ENCODE measurements at regions not wholly inside any gene's neighbourhood (a gene's known extent, or its start where the extent isn't known, plus 50 kb on each side); places are given as distances from the start of the nearest gene placed in this dataset.

DNA sequence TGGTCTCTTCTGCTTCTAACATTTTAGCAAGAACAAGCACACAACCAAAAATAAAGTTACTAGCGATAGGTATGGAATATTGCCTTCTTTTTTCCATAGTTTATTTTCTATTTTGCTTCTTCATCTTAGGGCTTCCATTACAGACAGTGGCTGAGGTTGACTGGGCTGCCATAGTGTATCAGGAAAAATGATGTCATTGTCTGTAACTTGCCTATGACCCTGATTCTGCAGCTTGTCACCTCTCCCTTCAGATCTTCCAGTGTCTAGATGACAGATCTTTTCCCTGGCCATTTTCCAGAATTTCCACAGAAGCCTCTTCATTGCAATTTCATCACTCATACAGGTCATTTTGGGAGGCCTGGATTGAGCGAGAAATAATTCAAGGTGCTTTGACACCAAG is 308.5 kb downstream of the EPHA4 start:
- no peak for DNase-seq (ENCODE audit: extremely low read depth, low read depth)

- DNase-seq (ENCODE audit: extremely low read depth, low read depth): no peak
Observed at GRCh38 chr2:221264318-221264717, 307.8 kb downstream of the EPHA4 start.

GRCh38 chr2:221267773-221268425 is 304.2 kb downstream of the EPHA4 start:
- no peak for DNase-seq (ENCODE audit: extremely low read depth, low read depth)

DNA sequence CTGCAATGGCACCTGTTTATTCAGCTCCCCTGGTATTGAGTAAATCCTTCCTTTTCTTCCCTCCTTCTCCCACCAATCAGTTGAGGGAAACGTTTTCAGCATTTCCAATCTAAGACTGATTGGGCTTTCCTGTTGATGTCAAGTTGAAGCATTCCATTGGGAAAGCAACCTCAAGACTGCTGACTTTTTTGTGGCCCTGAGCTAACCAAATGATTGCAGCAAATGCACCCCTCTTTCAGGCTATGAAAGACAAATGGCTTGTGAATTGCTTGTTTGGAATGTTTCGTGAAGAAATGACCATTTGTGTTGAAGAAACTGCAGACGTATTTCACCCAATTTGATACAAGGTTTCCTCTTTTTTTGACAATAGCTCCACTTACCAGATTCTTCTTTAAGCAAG is 303.5 kb downstream of the EPHA4 start:
- DNase-seq (ENCODE audit: extremely low read depth, low read depth): no peak

DNA sequence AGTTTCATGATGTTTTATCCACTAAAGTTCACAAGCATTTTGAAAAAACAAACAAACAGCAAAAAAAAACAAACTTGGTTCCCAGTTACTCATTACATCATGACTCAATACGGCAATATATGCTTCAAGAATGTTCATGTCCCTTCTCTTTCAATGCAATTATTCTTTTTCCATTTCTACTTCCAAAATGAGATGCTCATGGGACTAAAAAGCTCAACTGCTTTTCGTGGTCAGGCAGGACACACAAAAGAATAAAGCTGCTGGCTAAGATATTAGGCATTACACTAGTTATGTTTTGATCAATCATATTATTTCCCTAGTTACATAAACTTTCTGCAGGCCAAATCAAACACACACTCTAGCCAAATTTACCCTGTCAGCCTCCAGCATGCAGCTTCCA is 301.3 kb downstream of the EPHA4 start:
- no peak for DNase-seq (ENCODE audit: extremely low read depth, low read depth)

GRCh38 chr2:221272729-221273128 is 299.4 kb downstream of the EPHA4 start:
- no peak for DNase-seq (ENCODE audit: extremely low read depth, low read depth)

DNA sequence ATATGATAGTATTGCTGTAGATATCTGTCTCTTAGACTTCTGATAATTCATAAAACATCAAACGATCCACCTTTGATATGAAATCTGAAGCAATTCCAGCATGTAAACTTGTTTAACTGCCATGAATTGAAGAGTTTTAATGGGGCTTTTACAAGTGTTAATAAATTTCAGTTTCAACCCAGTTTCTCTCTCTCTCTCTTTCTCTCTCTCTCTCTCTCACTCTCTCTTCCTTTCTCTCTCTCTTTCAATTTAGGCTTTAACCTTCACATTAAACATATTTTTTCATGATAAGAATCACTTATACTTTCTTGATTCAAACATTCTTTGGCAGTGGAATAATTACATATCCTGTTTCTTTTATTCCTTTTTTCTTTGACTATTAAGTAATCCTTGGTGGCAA is 296.1 kb downstream of the EPHA4 start:
- DNase-seq (ENCODE audit: extremely low read depth, low read depth): no peak

DNA sequence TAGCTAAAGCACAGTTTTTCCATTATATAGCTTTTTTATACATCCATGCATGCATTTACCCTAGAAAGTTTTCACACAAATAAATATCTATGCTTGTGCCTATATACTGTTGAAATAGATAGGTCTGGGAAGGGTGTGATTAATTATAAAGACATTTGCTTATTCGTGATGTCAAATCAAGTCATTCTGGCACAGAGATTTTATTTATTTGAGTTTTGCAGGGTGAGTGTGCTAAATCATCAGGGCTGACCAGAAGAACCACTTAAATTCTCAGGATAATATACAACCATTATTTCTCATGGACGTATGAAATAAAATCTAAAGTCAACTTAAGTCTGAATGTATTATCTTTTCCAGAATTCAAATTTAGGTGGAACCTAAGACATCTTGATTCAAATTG is 295.5 kb downstream of the EPHA4 start:
- no peak for DNase-seq (ENCODE audit: extremely low read depth, low read depth)

DNA sequence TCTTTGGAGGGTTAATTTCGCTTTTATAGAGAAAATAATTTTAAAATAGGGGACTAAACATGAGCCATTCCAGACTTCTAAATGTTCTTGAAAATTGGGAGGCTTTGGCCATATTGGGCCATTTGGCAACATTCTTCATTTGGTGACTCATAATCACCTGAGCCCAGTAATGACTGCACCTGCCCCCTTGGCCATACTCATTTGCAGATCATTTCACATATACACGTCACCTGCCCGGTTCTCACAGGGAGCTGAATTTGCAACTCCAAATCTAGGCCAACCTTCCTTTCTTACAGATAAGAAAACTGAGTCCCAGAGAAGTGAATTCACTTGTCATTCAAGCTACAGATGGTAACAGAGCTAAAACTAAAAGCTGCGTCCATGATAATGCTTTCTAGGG is 289.7 kb downstream of the EPHA4 start:
- DNase-seq (ENCODE audit: extremely low read depth, low read depth): no peak

DNA sequence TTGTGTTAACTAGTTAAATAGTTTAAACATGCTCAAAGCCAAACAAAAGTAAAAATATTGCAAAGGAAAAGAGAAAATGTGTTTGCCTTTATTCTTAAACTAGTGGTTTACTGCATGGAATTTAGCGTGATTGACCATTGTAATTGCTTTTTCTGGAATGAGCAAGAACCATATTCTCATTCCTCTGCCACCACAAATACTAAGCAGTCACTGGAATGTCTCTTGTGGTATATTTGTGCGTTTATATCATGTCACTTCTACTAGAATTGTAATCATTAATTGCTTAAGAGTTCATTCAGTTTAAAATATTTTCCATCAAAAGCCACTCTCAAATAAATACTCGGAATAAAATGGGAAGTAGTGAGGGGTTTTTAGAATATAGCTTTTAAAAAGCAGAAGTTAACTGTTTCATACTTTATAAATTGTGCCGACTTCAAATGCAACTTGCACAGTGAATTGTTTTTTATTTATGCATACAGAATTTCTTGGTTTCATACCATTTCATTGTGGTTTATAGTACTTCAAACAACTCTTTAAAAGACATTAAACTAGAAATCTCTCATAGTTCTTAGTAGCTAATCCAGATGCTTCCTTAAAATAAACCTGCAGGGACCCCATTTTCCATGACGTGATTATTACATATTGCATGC is 288.1 kb downstream of the EPHA4 start:
- DNase-seq (ENCODE audit: extremely low read depth, low read depth): no peak

GRCh38 chr2:221285148-221285547 is 287.0 kb downstream of the EPHA4 start:
- no peak for DNase-seq (ENCODE audit: extremely low read depth, low read depth)

DNA sequence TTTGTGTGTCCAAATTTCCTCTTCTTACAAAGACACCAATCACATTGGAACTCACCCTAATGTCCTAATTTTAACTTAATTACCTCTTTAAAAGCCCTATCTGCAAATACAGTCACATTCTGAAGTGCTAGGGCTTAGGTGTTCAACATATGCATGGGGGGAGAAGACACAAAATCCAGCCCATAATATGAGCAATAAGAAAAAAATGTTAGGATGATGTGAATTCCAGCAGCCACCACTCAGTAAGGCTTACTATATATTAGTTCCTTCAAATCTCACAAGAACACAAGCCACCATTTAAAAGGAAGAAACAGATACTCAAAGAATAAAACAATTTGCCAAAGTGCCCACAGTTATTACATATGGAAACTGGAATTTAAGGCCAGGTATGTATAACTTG is 285.7 kb downstream of the EPHA4 start:
- DNase-seq (ENCODE audit: extremely low read depth, low read depth): no peak

DNA sequence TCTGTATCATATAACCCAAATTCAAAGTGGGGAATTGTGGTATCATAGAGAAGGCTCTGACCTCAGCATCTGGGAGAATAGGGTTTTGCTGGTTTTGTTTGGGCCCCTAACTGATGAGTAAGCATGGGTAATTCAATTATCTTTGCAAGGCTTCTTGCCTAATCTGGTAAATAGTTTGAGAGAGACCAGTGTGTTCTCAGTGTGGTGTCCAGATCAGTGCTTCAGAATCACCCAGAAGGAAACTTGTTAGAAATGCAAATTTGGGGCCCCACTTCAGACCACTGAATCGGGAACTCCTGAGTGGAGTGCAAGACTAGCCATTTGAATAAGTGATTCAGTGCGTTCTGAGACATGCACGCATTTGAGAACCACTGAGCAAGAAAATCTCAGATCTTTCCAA is 282.7 kb downstream of the EPHA4 start:
- no peak for DNase-seq (ENCODE audit: extremely low read depth, low read depth)

- no peak for DNase-seq (ENCODE audit: extremely low read depth, low read depth)
Observed at GRCh38 chr2:221289846-221290245, 282.3 kb downstream of the EPHA4 start.

DNA sequence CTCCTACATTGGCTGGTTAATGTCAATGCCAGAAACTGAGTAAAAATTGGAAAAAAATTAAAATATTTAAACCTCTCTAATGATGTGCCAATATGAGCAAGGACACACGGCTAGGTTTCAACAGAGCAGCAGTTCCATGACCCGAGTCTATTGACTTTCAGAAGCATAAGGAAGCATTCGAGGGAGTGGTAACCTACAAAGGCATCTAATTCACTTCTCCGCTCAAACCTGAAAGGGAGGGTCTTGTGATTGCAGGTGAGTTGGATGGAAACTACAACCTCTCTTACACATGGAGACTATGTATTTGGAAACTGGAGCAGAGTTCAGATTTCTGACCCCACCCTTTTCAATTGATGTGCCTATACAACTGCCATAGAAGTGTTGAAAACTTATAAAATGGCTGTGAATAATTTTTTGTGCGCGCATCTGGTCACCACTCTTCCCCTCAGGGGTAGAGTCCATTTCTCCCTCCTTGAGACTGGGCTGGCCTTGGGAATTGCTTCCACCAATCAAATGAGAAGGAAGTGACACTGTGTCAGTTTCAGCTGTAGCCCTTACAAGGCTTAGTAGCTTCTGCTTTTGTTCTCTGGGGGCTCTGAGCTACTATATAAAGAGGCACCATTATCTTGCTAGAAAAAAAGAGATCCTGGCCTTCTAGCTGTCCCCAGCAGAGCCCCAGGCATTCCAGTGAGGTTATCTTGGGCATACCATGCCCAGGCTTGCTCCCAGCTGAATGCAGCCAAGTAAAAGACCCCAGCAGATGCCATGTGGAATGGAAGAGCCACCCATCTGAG is 278.0 kb downstream of the EPHA4 start:
- no peak for DNase-seq (ENCODE audit: extremely low read depth, low read depth)

GRCh38 chr2:221304916-221305315 is 267.2 kb downstream of the EPHA4 start:
- DNase-seq (ENCODE audit: extremely low read depth, low read depth): no peak

GRCh38 chr2:221308507-221309066 is 263.5 kb downstream of the EPHA4 start:
- DNase-seq (ENCODE audit: extremely low read depth, low read depth): no peak

DNA sequence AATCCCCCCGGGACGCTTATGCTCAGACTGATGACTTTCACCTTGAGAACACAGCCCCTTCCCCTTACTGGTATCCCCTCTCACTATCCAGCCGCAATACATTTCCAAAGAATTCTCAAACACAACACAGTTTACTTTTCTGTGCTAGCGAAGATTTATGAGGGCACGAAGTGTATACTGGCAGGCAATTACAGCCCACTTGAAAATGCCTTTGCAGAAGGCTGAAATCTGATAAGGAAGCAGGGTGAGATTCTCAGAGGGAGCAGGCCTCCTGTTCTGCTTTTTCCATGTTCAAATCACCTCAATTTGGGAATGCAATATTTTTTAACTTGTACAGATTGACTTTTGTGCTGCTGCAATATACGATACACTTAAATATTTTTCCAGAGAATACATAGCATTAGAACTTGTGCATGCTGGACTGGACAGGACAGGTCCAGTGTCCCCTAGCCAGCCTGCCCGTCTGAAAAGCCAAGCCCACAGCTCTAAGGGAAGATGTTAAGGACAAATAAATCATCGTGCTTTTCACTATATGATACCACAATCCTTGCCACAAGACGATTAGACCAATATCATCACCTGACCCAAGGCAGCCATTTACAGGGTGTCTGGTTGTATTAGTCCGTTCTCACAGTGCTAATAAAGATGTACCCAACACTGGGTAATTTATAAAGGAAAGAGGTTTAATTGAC is 262.1 kb downstream of the EPHA4 start:
- no peak for DNase-seq (ENCODE audit: extremely low read depth, low read depth)

DNA sequence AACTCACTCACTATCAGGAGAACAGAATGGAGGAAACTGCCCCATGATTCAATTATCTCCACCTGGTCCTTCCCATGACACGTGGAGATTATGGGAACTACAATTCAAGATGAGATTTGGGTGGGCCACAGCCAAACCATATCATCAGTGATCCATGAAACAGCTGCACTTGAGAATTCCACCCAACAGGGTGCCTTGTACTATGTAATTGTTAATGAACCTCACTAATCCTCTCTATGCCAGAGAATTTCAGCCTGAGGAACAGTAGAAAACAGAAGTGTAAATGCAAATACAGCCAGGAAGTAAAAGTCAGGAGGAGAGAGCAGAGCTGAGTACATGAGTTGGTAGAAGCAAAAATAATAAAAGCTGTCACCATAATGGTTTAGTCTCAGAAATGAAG is 261.4 kb downstream of the EPHA4 start:
- no peak for DNase-seq (ENCODE audit: extremely low read depth, low read depth)

DNA sequence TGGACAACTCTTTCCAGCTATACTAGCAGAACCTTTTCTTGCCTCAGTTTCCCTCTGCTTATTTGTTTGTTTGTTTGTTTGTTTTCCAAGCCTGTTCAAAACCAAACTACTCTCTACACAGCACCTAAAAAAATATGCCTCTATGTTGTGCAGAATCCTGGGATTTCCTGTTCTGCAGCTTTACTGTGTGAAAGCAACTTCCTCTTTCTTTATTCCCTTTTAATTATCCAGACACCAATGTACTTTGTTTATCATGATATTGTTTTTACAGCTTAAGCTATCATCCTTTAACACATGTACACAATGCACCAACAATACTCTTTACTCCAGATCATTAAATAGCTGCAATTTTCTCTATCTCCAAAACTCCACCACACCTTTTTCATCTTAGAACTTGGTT is 259.5 kb downstream of the EPHA4 start:
- no peak for DNase-seq (ENCODE audit: extremely low read depth, low read depth)

GRCh38 chr2:221314786-221315185 is 257.3 kb downstream of the EPHA4 start:
- DNase-seq (ENCODE audit: extremely low read depth, low read depth): no peak
